Ovary (tissue), 3 donors: ENCODE measurements at regions not wholly inside any gene's neighbourhood (a gene's known extent, or its start where the extent isn't known, plus 50 kb on each side); places are given as distances from the start of the nearest gene placed in this dataset.

Experiments
- CTCF ChIP-seq, 3 donors: fragments of 450-650 bp in 2 of 3; fragments of 200-600 bp in 1 of 3; IDR thresholded peaks; one replicate each; pipeline versions ENCODE4 v1.5.1 to v1.8.0; 2016 to 2022; ENCODE audit warnings: antibody characterized with exemption in 3 of 3, mild to moderate bottlenecking in 1 of 3
- EP300 ChIP-seq: sonication (generic); formaldehyde crosslinking; IDR thresholded peaks from one replicate; pipeline ENCODE4 v1.6.1; 2017; ENCODE audit warnings: antibody characterized with exemption
- POLR2A ChIP-seq: fragments of 450-650 bp; IDR thresholded peaks from one replicate; pipeline ENCODE4 v1.6.1; 2017; ENCODE audit warnings: antibody characterized with exemption, mild to moderate bottlenecking, moderate library complexity
- donor health status: DM: no; HTN: no; CAD: no.

- TF ChIP-seq POLR2A, result no peak
- no peak for TF ChIP-seq CTCF (IDR thresholded peaks at IDR 0.05)
- TF ChIP-seq EP300, result no peak
These were observed 231.2 kb downstream of the PRDM2 start for GRCh38 chr1:13931226-13931625.
